Mesenchymal stem cell (in vitro differentiated cells and primary cell): ENCODE measurements at regions not wholly inside any gene's neighbourhood (a gene's known extent, or its start where the extent isn't known, plus 50 kb on each side); places are given as distances from the start of the nearest gene placed in this dataset.

Source experiments
- DNase-seq: peaks from one replicate; pipeline ENCODE4 v3.0.0-alpha.2; 2013
- H2AFZ ChIP-seq: one replicate; pipeline ENCODE4 v1.6.1; 2013; ENCODE audit warnings: low read depth, mild to moderate bottlenecking, control low read depth, inconsistent platforms, low read length, moderate library complexity
- H2AK5ac ChIP-seq: 2 replicates; pipeline ENCODE4 v1.6.1; 2013; ENCODE audit warnings: low read length, moderate library complexity, mild to moderate bottlenecking, inconsistent platforms; ENCODE audit not compliant: severe bottlenecking
- H2BK120ac ChIP-seq: one replicate; pipeline ENCODE4 v1.6.1; 2013; ENCODE audit warnings: low read depth, mild to moderate bottlenecking, inconsistent platforms, low read length, moderate library complexity
- H2BK12ac ChIP-seq, 2 experiments: one replicate each; pipeline ENCODE4 v1.6.1; 2013; ENCODE audit warnings: inconsistent platforms in 2 of 2, low read length in 2 of 2, mild to moderate bottlenecking in 2 of 2, moderate library complexity in 2 of 2, control low read depth in 1 of 2
- H2BK15ac ChIP-seq: one replicate; pipeline ENCODE4 v1.6.1; 2013; ENCODE audit warnings: mild to moderate bottlenecking, low read depth, inconsistent platforms; ENCODE audit not compliant: poor library complexity, severe bottlenecking
- H2BK5ac ChIP-seq: 2 replicates; pipeline ENCODE4 v1.6.1; 2013; ENCODE audit warnings: low read depth, mild to moderate bottlenecking, low read length, control low read depth, inconsistent platforms; ENCODE audit not compliant: poor library complexity, severe bottlenecking
- H3K14ac ChIP-seq, 2 experiments: one replicate each; pipeline ENCODE4 v1.6.1; 2013; ENCODE audit warnings: inconsistent platforms in 2 of 2, low read length in 2 of 2, control low read depth in 1 of 2, mild to moderate bottlenecking in 1 of 2, moderate library complexity in 1 of 2
- H3K18ac ChIP-seq, 2 experiments: one replicate each; pipeline ENCODE4 v1.6.1; 2013; ENCODE audit warnings: inconsistent platforms in 2 of 2, low read length in 2 of 2, control low read depth in 1 of 2, low read depth in 1 of 2, mild to moderate bottlenecking in 1 of 2
- H3K23ac ChIP-seq, 2 experiments: one replicate each; pipeline ENCODE4 v1.6.1; 2013; ENCODE audit warnings: inconsistent platforms in 2 of 2, low read length in 2 of 2, mild to moderate bottlenecking in 2 of 2, moderate library complexity in 2 of 2, control low read depth in 1 of 2
- H3K27ac ChIP-seq: 2 replicates; pipeline ENCODE4 v1.5.1; 2013; ENCODE audit warnings: mild to moderate bottlenecking, moderate library complexity, low read length, control low read depth, inconsistent platforms; ENCODE audit not compliant: poor library complexity, severe bottlenecking
- H3K27me3 ChIP-seq, 2 experiments: 2 replicates each; pipeline versions ENCODE4 v1.6.1 to v1.7.0; 2013; ENCODE audit warnings: low read length in 2 of 2, mild to moderate bottlenecking in 2 of 2, moderate library complexity in 2 of 2, control low read depth in 1 of 2, inconsistent platforms in 1 of 2; ENCODE audit not compliant: control insufficient read depth in 1 of 2, insufficient read depth in 1 of 2
- H3K36me3 ChIP-seq, 2 experiments: 2 replicates each; pipeline versions ENCODE4 v1.6.1 to v1.7.0; 2013; ENCODE audit warnings: low read length in 2 of 2, control low read depth in 1 of 2, inconsistent platforms in 1 of 2, low read depth in 1 of 2, mild to moderate bottlenecking in 1 of 2; ENCODE audit not compliant: insufficient read depth in 2 of 2, control insufficient read depth in 1 of 2
- H3K4ac ChIP-seq, 2 experiments: one replicate each; pipeline ENCODE4 v1.6.1; 2013; ENCODE audit warnings: inconsistent platforms in 2 of 2, low read length in 2 of 2, mild to moderate bottlenecking in 2 of 2, moderate library complexity in 2 of 2, control low read depth in 1 of 2, low read depth in 1 of 2
- H3K4me1 ChIP-seq: 2 replicates; pipeline ENCODE4 v1.6.1; 2013; ENCODE audit warnings: low read depth, low read length, control low read depth; ENCODE audit not compliant: control insufficient read depth, insufficient read depth
- H3K4me2 ChIP-seq: 2 replicates; pipeline ENCODE4 v1.6.1; 2013; ENCODE audit warnings: low read length, mild to moderate bottlenecking, inconsistent platforms; ENCODE audit not compliant: poor library complexity, severe bottlenecking
- H3K4me3 ChIP-seq, 2 experiments: 2 replicates each; pipeline versions ENCODE4 v1.5.1 to v1.7.0; 2013; ENCODE audit warnings: low read length in 2 of 2, mild to moderate bottlenecking in 2 of 2, control low read depth in 1 of 2, low read depth in 1 of 2; ENCODE audit not compliant: insufficient read depth in 1 of 2
- H3K79me1 ChIP-seq: replicated peaks from 2 replicates; pipeline ENCODE4 v1.6.1; 2013; ENCODE audit warnings: mild to moderate bottlenecking, control low read depth, low read length, inconsistent platforms; ENCODE audit not compliant: poor library complexity, severe bottlenecking
- H3K9ac ChIP-seq: 2 replicates; pipeline ENCODE4 v1.7.0; 2013; ENCODE audit warnings: mild to moderate bottlenecking, low read length, moderate library complexity
- H3K9me3 ChIP-seq: 2 replicates; pipeline ENCODE4 v1.7.0; 2013; ENCODE audit warnings: mild to moderate bottlenecking, low read length; ENCODE audit not compliant: control insufficient read depth
- H4K8ac ChIP-seq: one replicate; pipeline ENCODE4 v1.6.1; 2013; ENCODE audit warnings: inconsistent platforms, mild to moderate bottlenecking, low read length, moderate library complexity
- H4K91ac ChIP-seq: one replicate; pipeline ENCODE4 v1.6.1; 2013; ENCODE audit warnings: mild to moderate bottlenecking, low read length, inconsistent platforms
- WGBS: methylation state at CpG from one replicate; pipeline ENCODE4 v1.1.7; 2013; ENCODE audit warnings: mixed read lengths; 5-methylcytosine and 5-hydroxymethylcytosine counted together

DNA sequence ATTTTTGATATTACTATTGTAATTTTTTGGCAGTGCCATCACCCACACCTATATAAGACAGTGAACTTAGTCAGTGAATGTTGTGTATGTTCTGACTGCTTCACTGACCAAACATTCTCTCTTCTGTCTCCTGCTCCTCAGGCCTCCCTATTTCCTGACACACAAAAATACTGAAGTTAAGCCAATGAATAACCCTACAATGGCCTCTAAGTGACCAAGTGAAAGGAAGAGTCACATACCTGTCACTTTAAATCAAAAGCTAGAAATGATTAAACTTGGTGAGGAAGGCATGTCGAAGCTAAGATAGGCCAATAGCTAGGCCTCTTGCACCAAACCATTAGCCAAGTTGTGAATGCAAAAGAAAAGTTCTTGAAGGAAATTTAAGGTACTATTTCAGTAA lies 151.9 kb downstream of the RND3 start:
- no peak overlapping the region for H3K18ac ChIP-seq
- H3K14ac ChIP-seq: no peak overlapping the region
- no peak overlapping the region for H2BK15ac ChIP-seq
- no CpG with 5 or more reads among the region's 1 CpG for WGBS
- H3K23ac ChIP-seq: no peak overlapping the region
- no peaks in the 10 kb centered on the region for H3K27me3 ChIP-seq
- H3K9ac ChIP-seq: no peak overlapping the region
- no peak overlapping the region for H2BK5ac ChIP-seq
- no peak overlapping the region for H3K4ac ChIP-seq
- H2BK120ac ChIP-seq: no peak overlapping the region
- no peak overlapping the region for H3K27ac ChIP-seq
- DNase-seq: no peak
- H3K9me3 ChIP-seq: no peaks in the 10 kb centered on the region
- H2BK12ac ChIP-seq: no peak overlapping the region
- no peak overlapping the region for H3K4me2 ChIP-seq
- no peak overlapping the region for H2AFZ ChIP-seq
- no peaks in the 10 kb centered on the region for H3K4me1 ChIP-seq
- no peak overlapping the region for H3K4me3 ChIP-seq
- no peak overlapping the region for H4K8ac ChIP-seq
- H3K36me3 ChIP-seq: no peaks in the 10 kb centered on the region
- no peak overlapping the region for H2AK5ac ChIP-seq
- no peak overlapping the region for H4K91ac ChIP-seq
- no peaks in the 10 kb centered on the region for H3K79me1 ChIP-seq

DNA sequence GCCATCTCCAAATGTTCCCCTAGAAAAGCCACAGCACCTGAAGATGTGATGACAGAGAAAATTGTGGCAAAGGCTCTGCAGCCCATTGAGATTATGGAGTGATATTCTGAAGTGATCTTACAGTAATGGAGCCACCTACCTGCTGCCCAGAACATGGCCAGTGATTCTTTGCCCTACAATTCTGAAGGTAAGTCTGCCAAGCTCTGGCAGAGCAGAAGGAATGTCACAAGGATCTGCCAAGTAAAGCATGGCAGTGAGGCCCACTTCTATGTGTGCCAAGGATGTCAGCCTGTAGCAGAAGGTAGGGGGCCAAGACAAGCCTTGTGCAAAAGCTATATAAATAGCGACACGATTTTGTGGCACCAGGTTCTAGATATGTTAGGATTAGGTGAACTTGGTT lies 155.1 kb downstream of the RND3 start:
- Histone ChIP-seq H3K36me3 (no peaks in the 10 kb centered on the region), H3K23ac (no peak overlapping the region), H3K4me3 (no peak overlapping the region), H2BK5ac (no peak overlapping the region), H3K27me3 (no peaks in the 10 kb centered on the region), H2BK120ac (no peak overlapping the region), H3K79me1 (no peaks in the 10 kb centered on the region), H3K14ac (no peak overlapping the region), H3K9ac (no peak overlapping the region), H3K18ac (no peak overlapping the region), H3K27ac (no peak overlapping the region), H2BK15ac (no peak overlapping the region), H2AK5ac (no peak overlapping the region), H4K91ac (no peak overlapping the region), H2BK12ac (no peak overlapping the region), H3K4me1 (no peaks in the 10 kb centered on the region), H3K4ac (no peak overlapping the region), H2AFZ (peak overlapping the region; percentile 30), H4K8ac (no peak overlapping the region), H3K9me3 (no peaks in the 10 kb centered on the region), H3K4me2 (no peak overlapping the region)
- DNase-seq: no peak
- 100% methylated on average over 2 of the region's 2 CpGs for WGBS

DNA sequence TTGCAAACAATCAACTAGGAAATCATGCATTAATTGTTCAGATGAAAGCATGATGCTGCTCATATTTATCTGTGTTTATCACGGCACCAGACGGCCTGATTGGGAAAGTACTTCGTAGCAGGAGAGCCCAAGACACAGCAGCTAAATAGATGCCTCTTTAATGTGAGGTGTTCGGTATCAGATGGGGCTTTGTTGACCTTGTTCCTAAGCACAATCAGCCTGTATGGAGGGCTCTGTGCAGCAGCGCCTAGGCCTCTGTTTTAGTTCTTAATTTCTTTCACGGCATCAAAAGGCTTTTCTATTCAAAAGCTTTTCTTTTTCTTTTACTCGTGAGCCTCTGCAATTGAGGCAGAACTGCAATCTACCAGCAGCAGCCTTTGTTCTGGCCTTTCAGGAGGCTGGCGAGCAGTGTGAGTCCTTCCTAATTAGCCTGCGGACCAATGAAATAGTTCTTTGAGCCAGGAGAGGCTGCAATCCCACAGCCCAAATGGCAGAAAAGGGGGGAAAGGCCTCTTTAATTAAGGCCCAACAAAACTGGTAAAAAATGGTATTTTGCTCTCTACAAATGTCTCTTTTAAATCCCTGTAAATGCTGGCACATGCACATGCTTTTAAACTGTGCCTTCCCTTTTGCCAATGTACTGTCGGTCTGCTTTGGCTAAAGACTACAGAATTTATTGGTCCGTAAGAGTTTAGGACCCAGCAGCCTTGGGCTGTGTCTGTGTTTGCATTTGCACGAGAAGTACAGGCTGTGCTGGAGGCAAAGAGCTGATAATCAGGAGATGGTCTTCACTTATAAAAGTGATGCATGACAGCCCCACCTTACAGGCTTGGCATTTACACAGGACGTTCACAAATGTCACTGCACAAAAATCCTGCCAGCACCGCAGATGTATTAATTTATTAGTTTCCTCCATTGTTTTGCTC lies 159.6 kb downstream of the RND3 start:
- no peaks in the 10 kb centered on the region for H3K79me1 ChIP-seq
- no peak overlapping the region for H2BK120ac ChIP-seq
- H2BK15ac ChIP-seq: no peak overlapping the region
- no peak overlapping the region for H3K4ac ChIP-seq
- no peak overlapping the region for H3K23ac ChIP-seq
- no peak overlapping the region for H2AK5ac ChIP-seq
- H3K4me1 ChIP-seq: no peaks in the 10 kb centered on the region
- no peak overlapping the region for H3K9ac ChIP-seq
- H3K14ac ChIP-seq: no peak overlapping the region
- 86% methylated on average over 14 of the region's 14 CpGs for WGBS
- no peak overlapping the region for H4K91ac ChIP-seq
- no peak overlapping the region for H2BK12ac ChIP-seq
- H2BK5ac ChIP-seq: no peak overlapping the region
- H4K8ac ChIP-seq: peak overlapping the region; percentile 9
- DNase-seq: no peak
- H3K18ac ChIP-seq: no peak overlapping the region
- no peaks in the 10 kb centered on the region for H3K27me3 ChIP-seq
- H3K36me3 ChIP-seq: no peaks in the 10 kb centered on the region
- H3K27ac ChIP-seq: no peak overlapping the region
- H2AFZ ChIP-seq: no peak overlapping the region
- H3K4me3 ChIP-seq: no peak overlapping the region
- no peaks in the 10 kb centered on the region for H3K9me3 ChIP-seq
- H3K4me2 ChIP-seq: no peak overlapping the region

DNA sequence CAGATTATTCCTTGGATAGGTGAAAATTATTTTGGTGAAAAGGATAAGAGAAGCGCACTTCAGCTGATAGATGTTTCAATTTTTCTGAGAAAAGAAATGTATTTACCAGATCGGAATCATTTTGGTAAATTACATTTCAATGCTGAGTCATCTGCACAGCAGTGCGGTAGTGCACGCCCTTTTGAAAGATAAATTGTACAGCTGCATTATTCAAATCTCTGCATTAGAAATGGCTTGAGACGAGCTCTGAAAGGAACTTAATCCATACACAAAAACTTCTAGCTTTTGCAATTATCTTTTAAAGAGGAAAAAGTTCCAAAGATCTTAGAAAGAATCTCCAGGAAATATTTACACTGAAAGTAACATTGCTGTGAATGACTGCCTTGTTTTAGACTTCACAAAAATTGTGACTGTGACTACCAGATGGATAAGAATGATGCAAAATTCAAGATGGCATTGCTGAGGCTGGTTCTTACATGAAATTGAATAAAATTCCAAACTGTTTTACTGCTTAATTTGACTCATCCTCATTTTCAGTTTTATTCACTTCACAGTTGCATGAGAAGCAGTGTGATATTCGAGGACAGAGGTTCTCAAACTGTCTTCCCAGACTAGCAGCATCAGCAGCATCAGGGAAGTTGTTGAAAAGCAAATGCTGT lies 161.7 kb downstream of the RND3 start:
- H2BK12ac ChIP-seq: no peak overlapping the region
- H3K14ac ChIP-seq: no peak overlapping the region
- H4K8ac ChIP-seq: no peak overlapping the region
- H3K9me3 ChIP-seq: no peaks in the 10 kb centered on the region
- H3K4me2 ChIP-seq: no peak overlapping the region
- no peaks in the 10 kb centered on the region for H3K79me1 ChIP-seq
- H3K4ac ChIP-seq: no peak overlapping the region
- no peak overlapping the region for H3K27ac ChIP-seq
- 95% methylated on average over 5 of the region's 6 CpGs for WGBS
- H4K91ac ChIP-seq: no peak overlapping the region
- no peak overlapping the region for H2BK5ac ChIP-seq
- H3K9ac ChIP-seq: no peak overlapping the region
- no peak overlapping the region for H3K18ac ChIP-seq
- no peak overlapping the region for H3K4me3 ChIP-seq
- DNase-seq: no peak
- no peak overlapping the region for H2BK120ac ChIP-seq
- H3K27me3 ChIP-seq: no peaks in the 10 kb centered on the region
- no peak overlapping the region for H2AFZ ChIP-seq
- H2AK5ac ChIP-seq: no peak overlapping the region
- H2BK15ac ChIP-seq: no peak overlapping the region
- no peak overlapping the region for H3K23ac ChIP-seq
- no peaks in the 10 kb centered on the region for H3K36me3 ChIP-seq
- H3K4me1 ChIP-seq: no peaks in the 10 kb centered on the region
